Coronary artery (tissue), 2 donors: ENCODE measurements at regions not wholly inside any gene's neighbourhood (a gene's known extent, or its start where the extent isn't known, plus 50 kb on each side); places are given as distances from the start of the nearest gene placed in this dataset.

ENCODE experiments used
- DNase-seq: peaks from one replicate; pipeline ENCODE4 v3.0.0-alpha.2; 2017; ENCODE audit warnings: low spot score
- H3K27ac ChIP-seq, 2 donors: fragments of 200-600 bp; sonication (generic); one replicate each; pipeline ENCODE4 v1.5.1; 2016 to 2019
- H3K4me3 ChIP-seq: fragments of 200-600 bp; sonication (generic); 2 replicates; pipeline ENCODE4 v1.5.1; 2016; ENCODE audit warnings: mild to moderate bottlenecking, moderate library complexity
- TF ChIP-seq, protein P1 (sequence below): fragments of 200-600 bp; sonication (generic); IDR thresholded peaks from one replicate; pipeline ENCODE4 v1.5.1; 2019; ENCODE audit warnings: antibody characterized with exemption

DNA sequence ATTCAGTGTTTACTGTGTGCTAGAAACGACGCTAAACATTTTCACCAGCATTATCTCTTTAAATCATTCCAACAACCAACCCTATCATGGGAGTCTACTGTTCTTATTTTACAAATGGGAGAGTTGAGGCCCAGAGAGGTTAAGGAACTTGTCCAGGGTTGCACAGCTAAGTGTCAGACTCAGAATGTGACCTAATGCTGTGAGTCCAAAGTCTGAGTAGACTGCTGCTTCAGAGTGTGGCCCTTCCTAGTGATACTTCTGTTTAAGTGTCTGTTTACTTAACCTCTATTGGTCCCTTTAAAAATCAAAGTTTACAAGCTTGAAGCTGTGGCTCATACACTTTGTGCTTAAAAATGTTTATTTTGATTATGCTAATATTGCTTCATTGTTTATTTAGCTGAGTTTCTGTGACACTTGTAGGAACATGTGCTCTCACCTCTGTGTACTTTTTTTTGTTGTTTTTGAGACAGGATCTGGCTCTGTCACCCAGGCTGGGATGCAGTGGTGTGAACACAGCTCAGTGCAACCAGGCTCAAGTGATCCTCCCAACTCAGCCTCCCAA is 84.4 kb upstream of the SYPL1 start:
- no peak overlapping the region for H3K27ac ChIP-seq
- H3K4me3 ChIP-seq = no peak overlapping the region
- TF ChIP-seq, protein P1, sequence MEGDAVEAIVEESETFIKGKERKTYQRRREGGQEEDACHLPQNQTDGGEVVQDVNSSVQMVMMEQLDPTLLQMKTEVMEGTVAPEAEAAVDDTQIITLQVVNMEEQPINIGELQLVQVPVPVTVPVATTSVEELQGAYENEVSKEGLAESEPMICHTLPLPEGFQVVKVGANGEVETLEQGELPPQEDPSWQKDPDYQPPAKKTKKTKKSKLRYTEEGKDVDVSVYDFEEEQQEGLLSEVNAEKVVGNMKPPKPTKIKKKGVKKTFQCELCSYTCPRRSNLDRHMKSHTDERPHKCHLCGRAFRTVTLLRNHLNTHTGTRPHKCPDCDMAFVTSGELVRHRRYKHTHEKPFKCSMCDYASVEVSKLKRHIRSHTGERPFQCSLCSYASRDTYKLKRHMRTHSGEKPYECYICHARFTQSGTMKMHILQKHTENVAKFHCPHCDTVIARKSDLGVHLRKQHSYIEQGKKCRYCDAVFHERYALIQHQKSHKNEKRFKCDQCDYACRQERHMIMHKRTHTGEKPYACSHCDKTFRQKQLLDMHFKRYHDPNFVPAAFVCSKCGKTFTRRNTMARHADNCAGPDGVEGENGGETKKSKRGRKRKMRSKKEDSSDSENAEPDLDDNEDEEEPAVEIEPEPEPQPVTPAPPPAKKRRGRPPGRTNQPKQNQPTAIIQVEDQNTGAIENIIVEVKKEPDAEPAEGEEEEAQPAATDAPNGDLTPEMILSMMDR = no peak
- no peak for DNase-seq

DNA sequence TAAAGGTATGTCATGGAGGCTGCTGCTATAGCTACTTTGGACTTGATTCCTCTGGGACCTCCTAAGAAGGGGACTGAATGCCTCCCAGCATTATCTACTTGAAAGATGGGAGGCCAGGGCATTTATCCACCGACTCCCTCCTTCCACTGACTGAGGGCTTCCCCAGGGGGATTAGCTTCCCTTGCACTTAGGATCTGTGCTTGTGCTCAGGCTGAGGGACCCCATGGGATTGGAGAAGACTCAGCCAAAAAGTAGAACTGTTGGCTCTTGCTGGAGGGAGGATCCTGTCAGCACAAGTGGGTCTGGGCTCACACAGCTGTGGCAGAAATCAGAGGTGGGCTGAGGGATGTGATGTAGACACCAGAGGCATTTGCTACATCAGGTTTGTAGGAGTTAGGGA is 81.5 kb upstream of the SYPL1 start:
- TF ChIP-seq, protein P1 = no peak
- Histone ChIP-seq H3K27ac (no peak overlapping the region), H3K4me3 (no peak overlapping the region)
- no peak for DNase-seq

DNA sequence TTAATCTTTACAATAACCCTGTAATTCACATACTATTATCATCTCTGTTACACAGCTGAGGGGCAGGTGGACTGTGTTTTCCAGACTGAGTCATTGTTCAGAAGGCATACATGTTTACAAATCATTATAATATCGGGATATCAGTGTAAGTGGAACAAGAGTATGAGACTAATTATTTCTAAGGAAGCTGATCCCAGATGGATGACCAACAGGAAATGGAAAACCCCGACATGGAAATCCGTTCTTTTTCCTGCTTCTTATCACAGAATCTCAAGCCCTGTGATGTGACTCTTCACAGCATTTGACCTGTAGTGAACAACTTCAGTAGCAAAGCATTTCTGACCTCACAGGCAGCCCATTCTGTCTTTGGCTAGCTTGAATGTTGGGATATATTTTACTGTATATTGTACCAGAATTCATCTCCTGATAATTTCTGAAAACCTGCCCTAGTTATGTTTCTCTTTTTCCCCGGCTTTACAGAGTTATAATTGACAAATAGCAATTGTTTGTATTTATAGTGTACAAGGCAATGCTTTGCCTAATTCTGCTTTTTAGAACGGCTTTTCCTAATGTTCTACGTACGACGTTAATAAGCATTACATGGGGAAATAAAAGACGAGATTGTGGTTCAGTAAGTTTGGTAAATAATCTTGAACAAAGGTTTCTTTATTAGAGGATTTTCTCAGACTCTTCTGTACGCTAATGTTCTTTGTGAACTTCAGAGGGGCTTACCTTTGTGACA is 78.6 kb upstream of the SYPL1 start:
- Histone ChIP-seq H3K27ac (no peak overlapping the region), H3K4me3 (no peak overlapping the region)
- TF ChIP-seq, protein P1 = no peak
- no peak for DNase-seq

DNA sequence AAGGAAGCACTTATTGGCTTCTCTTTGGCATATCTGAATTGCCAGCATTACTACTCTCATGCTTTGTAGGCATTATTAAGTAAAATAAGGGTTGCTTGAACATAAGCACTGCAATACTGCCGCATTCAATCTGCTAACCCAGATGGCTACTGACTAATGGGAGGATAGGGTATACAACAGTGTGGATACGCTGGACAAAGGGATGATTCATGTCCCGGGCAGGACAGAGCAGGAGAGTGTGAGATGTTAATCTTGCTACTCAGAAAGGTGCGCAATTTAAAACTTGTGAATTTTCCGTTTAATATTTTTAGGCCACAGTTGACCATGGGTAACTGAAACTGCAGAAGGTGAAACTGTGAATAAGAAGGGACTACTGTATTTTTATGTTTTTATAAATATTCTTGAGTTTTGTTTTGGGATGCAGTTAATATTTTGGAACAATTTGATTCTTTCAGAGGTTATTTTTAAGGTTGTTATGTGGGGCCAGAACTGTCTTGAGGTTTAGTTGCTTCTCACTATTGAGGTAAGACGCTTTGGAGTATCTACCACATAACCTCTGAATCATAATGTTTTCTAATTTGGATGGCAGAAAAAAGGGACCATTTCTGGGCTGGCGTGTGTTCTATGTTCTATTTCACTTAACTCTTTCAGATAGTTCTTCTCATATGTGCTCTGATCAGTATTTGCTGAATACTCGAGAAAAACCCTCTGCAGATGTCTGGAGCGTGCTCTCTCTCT is 75.7 kb upstream of the SYPL1 start:
- TF ChIP-seq, protein P1 = no peak
- Histone ChIP-seq H3K27ac (no peak overlapping the region), H3K4me3 (no peak overlapping the region)
- no peak for DNase-seq

DNA sequence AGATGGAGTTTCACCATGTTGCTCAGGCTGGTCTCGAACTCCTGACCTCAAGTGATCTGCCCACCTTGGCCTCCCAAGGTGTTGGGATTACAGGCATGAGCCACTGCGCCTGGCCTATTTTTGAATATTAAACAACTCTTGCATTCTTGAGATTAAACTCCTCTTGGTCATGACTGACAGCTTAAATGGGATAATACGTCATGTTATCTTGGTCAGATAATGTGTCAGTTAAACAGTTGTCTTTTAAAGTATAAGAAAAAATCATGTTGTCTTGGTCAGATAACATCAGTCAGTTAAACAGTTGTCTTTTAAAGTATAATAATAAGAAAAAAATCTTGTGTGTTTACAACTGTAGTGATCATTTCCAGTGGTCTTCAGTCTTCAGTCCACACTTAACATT is 73.6 kb upstream of the SYPL1 start:
- Histone ChIP-seq H3K27ac (no peak overlapping the region), H3K4me3 (no peak overlapping the region)
- no peak for DNase-seq
- TF ChIP-seq, protein P1 = no peak

DNA sequence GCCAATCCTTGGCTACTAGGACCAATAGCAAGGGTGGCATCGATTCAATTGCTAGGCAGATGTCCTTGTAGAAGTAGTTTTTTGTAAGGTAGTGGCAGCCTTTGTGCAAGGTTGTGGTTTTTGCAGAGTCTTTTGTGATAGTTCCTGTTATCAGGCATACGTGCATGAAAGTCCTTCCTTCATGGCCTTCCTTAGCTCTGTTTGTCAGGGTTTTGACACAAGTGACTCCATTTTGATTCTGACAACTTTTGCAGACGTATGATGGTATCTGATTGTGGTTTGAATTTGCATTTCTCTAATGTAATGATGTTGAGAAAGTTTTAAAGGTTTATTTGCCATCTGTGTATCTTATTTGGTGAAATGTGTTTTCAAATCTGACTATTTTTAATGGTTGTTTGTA is 71.8 kb upstream of the SYPL1 start:
- no peak overlapping the region for H3K4me3 ChIP-seq
- H3K27ac ChIP-seq = no peak overlapping the region
- TF ChIP-seq, protein P1 = no peak
- DNase-seq = no peak
